HG03135 (cell line): ENCODE measurements at regions not wholly inside any gene's neighbourhood (a gene's known extent, or its start where the extent isn't known, plus 50 kb on each side); places are given as distances from the start of the nearest gene placed in this dataset.

Source experiments
- ATAC-seq: cut with Tn5 transposase; IDR thresholded peaks from one replicate; pipeline ENCODE4 v1.9.1; 2021; ENCODE audit warnings: mild to moderate bottlenecking, moderate library complexity; ENCODE audit not compliant: unreplicated experiment

- peak; percentile 99 for ATAC-seq
These were observed 229.7 kb upstream of the TBL1XR1 start for GRCh38 chr3:177426878-177427495.

DNA sequence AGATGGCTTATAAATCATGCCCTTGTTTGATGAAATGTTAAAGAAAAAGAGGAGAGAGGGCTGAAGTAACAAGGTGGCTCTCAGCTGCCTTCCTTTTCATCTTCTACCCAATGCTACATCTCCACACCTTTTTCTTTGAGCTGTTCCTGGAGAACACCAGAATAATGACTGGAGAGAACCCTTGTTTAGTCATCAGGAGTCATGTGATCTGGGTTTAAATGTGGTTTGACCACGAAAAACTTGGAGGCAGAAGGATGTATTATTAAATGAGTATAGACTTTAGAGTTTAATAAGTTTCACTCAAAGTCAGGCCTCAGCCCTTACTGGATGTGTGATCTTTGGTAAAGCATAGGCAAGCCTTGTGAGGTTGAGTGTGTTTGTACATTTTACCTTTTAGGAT is 230.3 kb upstream of the TBL1XR1 start:
- ATAC-seq: no peak

DNA sequence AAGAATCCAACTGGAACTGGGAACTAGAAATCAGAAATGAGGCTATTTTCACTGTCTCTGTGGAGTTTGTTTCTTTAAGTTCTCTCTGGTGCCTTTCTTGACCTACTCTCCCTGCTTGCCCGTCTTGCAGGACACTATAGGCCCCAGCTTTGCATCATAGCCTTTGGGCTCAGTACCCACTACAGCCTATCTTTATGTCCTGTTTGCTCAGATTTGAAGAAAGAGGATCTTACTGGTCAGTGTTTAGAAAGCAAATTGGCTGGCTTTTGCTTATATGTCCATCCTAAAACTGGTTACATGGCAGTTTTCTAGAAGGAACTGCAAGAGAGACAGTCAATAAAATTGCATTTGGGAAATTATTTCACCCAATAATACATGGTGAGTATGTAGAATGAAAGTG is 231.8 kb upstream of the TBL1XR1 start:
- no peak for ATAC-seq

DNA sequence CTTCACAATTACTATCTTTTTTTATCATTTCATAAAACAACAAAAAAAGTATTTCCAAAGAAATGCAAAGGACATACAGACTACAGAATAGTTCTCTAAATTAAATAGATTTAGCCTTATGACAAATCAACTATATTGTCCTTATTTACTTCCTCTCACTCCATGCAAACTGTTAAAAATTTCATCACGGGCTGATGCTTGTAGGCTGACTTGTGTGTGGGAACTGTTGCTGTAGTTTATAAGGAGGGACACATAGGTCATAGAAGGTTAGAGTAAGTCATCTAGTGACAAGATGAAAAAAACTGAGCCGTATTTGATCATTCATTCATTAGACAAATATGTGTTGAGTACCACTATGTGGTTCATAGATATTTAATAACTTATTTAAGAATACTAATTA is 232.5 kb upstream of the TBL1XR1 start:
- ATAC-seq: no peak

DNA sequence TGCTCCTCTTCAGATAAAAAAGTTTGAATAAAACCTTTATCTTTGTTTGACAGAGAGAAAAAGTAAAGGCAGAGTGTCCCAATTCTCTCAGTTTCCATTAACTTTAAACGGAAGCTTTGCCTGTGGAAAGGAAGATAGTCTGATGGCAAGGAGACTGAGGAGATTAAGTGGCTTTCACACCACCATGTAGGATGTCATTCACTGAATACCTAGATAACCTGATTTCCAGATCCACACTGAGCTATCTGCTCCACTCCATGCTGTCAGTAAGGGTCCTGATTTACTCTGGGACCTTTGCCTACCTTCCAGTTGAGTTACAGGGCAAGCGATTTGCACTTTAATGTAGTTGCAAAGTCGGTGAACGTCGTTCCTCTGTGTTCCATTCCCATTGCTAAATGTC is 233.4 kb upstream of the TBL1XR1 start:
- no peak for ATAC-seq

DNA sequence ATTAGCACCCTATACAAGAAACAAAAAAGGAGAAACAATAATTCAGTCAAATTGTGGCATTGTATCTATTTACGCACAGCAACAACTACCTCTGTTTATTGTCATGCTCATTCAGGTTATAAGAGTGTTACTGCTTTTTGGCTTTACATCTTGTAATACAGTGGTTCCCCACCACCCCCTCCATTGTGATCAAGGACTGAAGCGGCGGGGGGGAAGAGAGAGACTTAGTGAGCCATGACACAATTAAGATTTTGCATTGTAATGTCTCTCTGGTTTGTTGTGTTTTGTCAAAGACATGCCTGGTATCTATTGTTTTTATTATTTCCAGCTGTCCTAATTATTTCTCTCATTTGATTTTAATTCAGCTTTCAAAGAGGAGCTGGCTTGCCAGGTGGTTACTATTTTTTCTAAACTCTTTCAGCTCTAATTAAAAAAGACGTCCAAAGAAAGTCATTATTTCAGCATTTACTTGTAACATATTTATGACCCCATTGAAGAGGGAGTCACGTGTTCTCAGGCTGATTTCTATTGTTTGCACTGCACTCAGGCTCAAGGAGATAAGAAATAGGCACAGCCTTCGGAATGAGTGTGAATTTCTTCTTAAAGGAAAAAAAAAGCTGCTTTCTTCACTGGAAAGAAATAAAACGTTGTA is 234.4 kb upstream of the TBL1XR1 start:
- no peak for ATAC-seq

DNA sequence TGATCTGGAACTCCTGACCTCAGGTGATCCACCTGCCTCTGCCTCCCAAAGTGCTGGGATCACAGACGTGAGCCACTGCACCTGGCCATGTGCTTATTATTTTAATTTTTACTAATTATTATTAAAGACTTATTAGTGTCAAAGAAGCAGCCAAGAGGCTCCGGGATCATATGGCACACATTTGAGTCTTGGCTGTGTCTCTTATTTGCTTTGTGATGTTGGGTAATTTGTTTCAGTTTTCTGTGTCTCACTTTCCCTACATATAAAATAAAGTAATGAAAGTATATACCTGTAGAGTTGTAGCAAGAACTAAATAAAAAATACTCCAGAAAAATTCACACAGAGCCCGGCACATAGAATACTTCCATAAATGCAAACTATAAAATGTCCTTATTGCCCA is 238.0 kb upstream of the TBL1XR1 start:
- no peak for ATAC-seq

- no peak for ATAC-seq
These were observed 240.4 kb upstream of the TBL1XR1 start for GRCh38 chr3:177437513-177438337.

GRCh38 chr3:177438596-177439220 is 241.4 kb upstream of the TBL1XR1 start:
- ATAC-seq: no peak

DNA sequence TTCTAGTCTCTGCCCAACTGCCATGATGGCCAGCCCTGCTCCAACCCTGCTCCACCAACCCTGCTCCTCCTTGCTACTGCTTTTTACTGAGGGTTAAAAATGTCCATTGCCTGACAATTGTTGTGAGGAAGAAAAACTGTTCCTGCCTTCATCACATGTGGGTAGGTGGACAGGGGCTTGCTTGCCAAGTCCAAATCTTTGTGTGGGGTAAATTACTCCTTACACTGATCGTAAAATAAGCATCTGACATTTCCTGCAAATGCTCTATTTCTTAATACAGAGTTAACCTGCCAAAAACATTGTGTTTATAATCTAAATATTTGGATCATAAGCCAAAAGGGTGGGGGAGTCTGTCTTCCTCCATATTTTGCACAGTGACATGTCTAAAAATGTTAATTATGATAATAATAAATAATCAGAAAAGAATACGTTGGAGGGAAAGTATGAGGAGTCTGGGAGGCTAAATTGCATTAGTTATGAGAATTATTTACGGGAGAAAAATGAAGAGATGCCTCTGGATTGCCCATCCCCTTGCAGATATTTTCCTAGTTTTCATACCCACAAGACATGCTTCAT is 242.5 kb upstream of the TBL1XR1 start:
- no peak for ATAC-seq

DNA sequence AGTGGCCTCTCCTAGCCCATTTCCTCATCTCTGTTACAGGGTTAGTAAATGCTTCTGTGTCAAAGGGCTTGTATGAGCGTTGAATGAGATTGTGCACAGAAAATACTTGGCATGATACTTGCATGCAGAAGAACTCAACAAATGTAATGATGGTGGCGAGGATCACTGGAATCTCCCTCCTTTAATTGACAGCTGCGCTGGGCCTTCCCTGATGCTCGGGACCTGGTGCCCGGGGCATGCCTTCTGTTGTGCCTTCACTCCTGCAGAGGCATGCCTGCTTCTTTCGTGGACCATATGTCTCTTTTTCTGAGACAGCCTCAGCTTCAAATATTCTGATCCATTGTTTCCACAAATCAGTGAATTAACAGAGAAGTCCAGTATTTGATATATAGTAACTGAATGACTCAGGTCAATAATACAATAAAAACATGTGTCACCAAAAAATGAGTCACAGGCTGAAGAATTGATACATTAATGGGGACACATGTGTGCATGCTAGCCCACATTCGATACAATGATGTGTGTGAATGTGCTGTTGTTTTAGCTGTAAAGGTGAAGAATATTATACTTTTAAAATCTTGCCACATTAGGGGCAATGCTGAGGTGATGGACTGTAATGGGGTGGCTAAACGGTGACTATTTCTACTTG is 243.3 kb upstream of the TBL1XR1 start:
- no peak for ATAC-seq

DNA sequence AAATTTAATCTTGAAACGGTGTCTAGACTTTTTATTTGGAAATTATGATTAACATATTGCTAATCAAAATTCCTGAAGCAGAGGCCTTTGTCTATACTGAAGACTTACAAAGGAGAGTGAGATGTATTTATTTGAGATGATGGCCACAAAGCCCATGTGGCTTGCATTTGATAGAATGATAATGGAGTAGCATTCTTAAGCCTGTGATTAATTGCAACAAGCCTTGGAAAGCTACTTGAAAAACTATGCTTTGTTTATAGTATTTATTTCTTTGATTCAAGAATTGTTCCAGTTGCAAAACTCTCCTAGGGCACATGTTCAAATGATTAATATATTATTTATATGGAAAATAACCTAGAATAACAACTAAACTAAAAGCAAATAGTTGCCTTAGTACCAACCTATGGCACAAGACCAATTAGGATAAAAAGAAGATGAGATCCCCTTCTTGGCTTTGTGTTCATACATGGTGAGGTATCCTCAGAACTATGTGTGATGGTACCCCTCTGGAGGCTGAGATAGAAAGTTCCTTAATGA is 244.1 kb upstream of the TBL1XR1 start:
- no peak for ATAC-seq

DNA sequence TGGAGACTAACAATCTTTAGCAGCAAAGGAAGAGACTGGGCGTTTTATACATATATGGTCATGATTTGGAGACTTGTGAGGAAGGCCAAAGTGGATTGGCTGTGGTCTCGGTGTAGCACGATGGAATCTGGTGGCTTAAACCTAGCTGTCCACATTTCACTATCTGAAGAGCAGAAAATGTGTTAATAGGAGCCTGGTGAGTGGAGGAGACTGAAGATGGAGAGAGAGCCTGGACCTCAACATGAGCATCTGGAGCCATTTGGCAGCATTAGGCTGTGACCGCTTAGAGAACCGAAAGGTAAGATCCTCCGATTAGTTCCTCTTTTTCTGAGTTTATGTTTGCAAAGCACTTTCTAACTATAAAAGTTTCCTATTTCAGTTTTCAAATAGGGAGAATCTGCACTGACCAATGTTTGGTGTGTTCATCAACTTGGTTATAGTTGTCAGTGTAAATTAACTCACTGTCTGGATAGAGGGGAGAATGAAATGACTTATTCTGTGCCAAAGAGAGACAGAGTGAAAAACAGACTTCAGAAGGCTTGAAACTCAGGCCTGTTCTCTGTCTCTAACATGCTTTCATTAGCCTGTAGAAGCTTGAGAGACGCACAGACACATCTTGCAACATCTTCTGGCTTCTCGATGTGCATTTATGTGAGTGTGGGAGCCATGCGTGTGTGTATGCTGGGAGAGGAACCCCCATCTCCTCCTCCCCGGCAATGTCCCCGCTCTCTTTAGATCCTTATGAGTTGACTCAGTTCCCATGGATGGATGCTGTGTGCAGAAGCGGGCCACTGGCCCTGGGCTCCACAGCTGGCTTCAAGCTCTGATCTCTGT is 244.7 kb upstream of the TBL1XR1 start:
- ATAC-seq: peak; percentile 98

GRCh38 chr3:177443469-177443868 is 246.2 kb upstream of the TBL1XR1 start:
- ATAC-seq: no peak

DNA sequence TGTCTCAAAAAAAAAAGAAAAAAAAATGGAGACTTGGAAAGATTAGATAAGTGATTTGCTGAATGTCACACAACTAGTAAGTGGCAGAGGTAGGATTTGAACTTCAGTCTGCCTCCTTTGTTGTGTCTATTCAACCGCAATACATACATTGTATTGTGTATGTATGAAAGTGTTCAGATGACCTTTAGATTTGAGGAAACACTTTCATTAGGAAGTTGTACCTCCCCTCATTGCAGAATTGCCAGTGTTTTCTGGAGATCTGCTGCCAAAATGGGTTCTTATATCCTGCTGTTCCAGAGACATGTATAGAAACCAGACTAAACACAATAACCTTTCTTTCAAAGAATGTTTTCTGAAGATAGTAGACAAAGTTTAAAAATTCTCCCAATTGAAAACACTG is 247.4 kb upstream of the TBL1XR1 start:
- ATAC-seq: no peak

GRCh38 chr3:177445549-177445948 is 248.3 kb upstream of the TBL1XR1 start:
- ATAC-seq: no peak

GRCh38 chr3:177446165-177446601 is 248.9 kb upstream of the TBL1XR1 start:
- no peak for ATAC-seq

DNA sequence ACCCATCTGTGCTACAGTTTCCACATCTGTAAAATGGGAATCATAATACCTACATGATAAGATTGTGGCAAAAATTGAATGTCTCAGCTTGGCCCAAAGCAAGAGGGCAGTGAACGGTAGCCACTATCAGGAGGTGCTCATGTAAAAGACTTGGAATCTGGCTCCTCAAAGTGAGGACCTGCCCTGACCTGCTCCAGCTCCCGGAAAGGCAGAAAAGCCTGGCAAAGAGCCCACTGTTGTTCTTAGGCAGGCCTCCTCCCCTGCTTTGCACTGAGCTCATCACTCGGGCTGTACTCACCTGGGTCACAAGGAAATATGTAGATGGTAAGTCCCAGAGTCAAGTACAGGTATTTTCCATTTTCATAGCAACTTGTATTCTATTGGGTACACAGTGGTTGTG is 250.7 kb upstream of the TBL1XR1 start:
- ATAC-seq: no peak

DNA sequence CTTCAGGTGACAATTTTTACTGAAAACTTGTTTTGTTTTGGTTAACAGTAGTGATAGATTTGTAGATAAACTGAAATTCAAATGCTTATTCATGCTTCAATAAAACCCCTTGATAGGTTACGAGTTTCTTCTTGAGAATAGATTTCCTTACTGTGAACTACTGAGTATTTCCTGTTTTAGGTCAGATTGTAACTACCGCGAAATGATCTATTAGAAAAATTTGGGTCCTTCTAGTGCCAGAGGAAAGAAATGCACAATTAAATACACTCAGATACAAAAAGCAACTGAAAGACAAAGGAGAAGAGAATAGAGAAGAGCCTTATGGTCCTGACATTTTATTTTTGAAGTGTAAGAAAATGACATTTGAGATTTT is 251.7 kb upstream of the TBL1XR1 start:
- ATAC-seq: peak; percentile 28
